Endothelial cell of umbilical vein (primary cell): ENCODE measurements at regions not wholly inside any gene's neighbourhood (a gene's known extent, or its start where the extent isn't known, plus 50 kb on each side); places are given as distances from the start of the nearest gene placed in this dataset.

Experiments used
- BruUV-seq: library from RNA; stranded (reverse); fragments of 400-500 nt; replicated peaks from 2 replicates; lab custom pipeline; 2021; lab: Mats Ljungman, UMichigan
- CTCF ChIA-PET: fragments of 300-600, 350-600 bp; sonication (Branson Sonifier 250); formaldehyde crosslinking; loops from one replicate; lab custom pipeline; 2021; ENCODE audit warnings: antibody characterized with exemption, inconsistent platforms; lab: Charles Lee
- POLR2A ChIA-PET: fragments of 300-600, 350-600 bp; sonication (Branson Sonifier 250); formaldehyde crosslinking; loops from one replicate; lab custom pipeline; 2021; ENCODE audit warnings: antibody characterized with exemption, inconsistent platforms; lab: Charles Lee
- DNase-seq: peaks from one replicate; pipeline ENCODE4 v3.0.0-alpha.2; 2011; ENCODE audit warnings: low read depth, low spot score
- FAIRE-seq: peaks from 2 replicates; lab custom pipeline; 2011; peaks lifted over from hg19 to GRCh38; lab: Jason Lieb, UNC
- H2AFZ ChIP-seq: 2 replicates; pipeline ENCODE4 v1.6.0; 2012; ENCODE audit warnings: low read depth, low read length, control low read depth, inconsistent platforms
- H3K27ac ChIP-seq: 2 replicates; pipeline ENCODE4 v1.5.1; 2011; ENCODE audit warnings: low read depth, mild to moderate bottlenecking, control low read depth, low read length, moderate library complexity; ENCODE audit not compliant: insufficient read depth
- H3K27me3 ChIP-seq, 2 experiments: 2 replicates each; pipeline versions ENCODE4 v1.6.0 to v1.6.1; 2011; ENCODE audit warnings: low read length in 2 of 2, mixed read lengths in 1 of 2; ENCODE audit not compliant: control insufficient read depth in 2 of 2, insufficient read depth in 2 of 2
- H3K36me3 ChIP-seq, 2 experiments: 2 replicates in 1 of 2; 3 replicates in 1 of 2; pipeline ENCODE4 v1.5.1; 2011; ENCODE audit warnings: low read length in 2 of 2, mild to moderate bottlenecking in 1 of 2, moderate library complexity in 1 of 2; ENCODE audit not compliant: control insufficient read depth in 2 of 2, insufficient read depth in 2 of 2; ENCODE audit errors: extremely low read depth in 1 of 2
- H3K4me1 ChIP-seq: 3 replicates; pipeline ENCODE4 v1.5.1; 2011; ENCODE audit warnings: mild to moderate bottlenecking, low read length; ENCODE audit not compliant: control insufficient read depth, insufficient read depth; ENCODE audit errors: extremely low read depth
- H3K4me2 ChIP-seq: 2 replicates; pipeline ENCODE4 v1.6.1; 2011; ENCODE audit warnings: low read length, control low read depth, mixed read lengths; ENCODE audit not compliant: insufficient read depth
- H3K4me3 ChIP-seq, 3 experiments: fragments of 200-600 bp in 1 of 3; sonication (generic), shearing (Covaris generic) in 1 of 3; replicated peaks in 1 of 3; 2 replicates each; pipeline ENCODE4 v1.5.1; 2011 to 2016; ENCODE audit warnings: control low read depth in 3 of 3, low read length in 3 of 3, mild to moderate bottlenecking in 2 of 3, inconsistent platforms in 1 of 3, low read depth in 1 of 3, moderate library complexity in 1 of 3; ENCODE audit not compliant: insufficient read depth in 1 of 3
- H3K79me2 ChIP-seq: 2 replicates; pipeline ENCODE4 v1.6.0; 2012; ENCODE audit warnings: low read length, inconsistent platforms; ENCODE audit not compliant: control insufficient read depth, insufficient read depth
- H3K9ac ChIP-seq: replicated peaks from 2 replicates; pipeline ENCODE3; 2011; ENCODE audit warnings: low read length, control low read depth; ENCODE audit not compliant: insufficient read depth; ENCODE audit errors: extremely low read depth
- H3K9me1 ChIP-seq: replicated peaks from 3 replicates; pipeline ENCODE4 v1.6.0; 2011; ENCODE audit warnings: mild to moderate bottlenecking, low read length; ENCODE audit not compliant: control insufficient read depth, insufficient read depth; ENCODE audit errors: extremely low read depth
- H3K9me3 ChIP-seq: replicated peaks from 2 replicates; pipeline ENCODE4 v1.5.1; 2012; ENCODE audit warnings: low read length, inconsistent platforms; ENCODE audit not compliant: control insufficient read depth, insufficient read depth
- H4K20me1 ChIP-seq: replicated peaks from 2 replicates; pipeline ENCODE3; 2011; ENCODE audit warnings: mild to moderate bottlenecking, low read length; ENCODE audit not compliant: control insufficient read depth, insufficient read depth; ENCODE audit errors: extremely low read depth
- EZH2 ChIP-seq: IDR thresholded peaks from 2 replicates; pipeline ENCODE4 v1.6.1; 2012; ENCODE audit warnings: borderline replicate concordance, low read depth, mild to moderate bottlenecking, moderate library complexity, low read length, inconsistent platforms; ENCODE audit not compliant: severe bottlenecking
- FOS ChIP-seq: IDR thresholded peaks from 2 replicates; pipeline ENCODE4 v1.6.1; 2011; ENCODE audit warnings: mild to moderate bottlenecking, low read length, moderate library complexity, borderline replicate concordance; ENCODE audit not compliant: insufficient read depth
- GATA2 ChIP-seq: IDR thresholded peaks from 2 replicates; pipeline ENCODE4 v1.7.0; 2011; ENCODE audit warnings: low read depth, mild to moderate bottlenecking, moderate library complexity, mixed read lengths, low read length; ENCODE audit not compliant: insufficient read length, insufficient read depth
- JUN ChIP-seq: IDR thresholded peaks from 2 replicates; pipeline ENCODE4 v1.6.1; 2011; ENCODE audit warnings: borderline replicate concordance, low read depth; ENCODE audit not compliant: insufficient read length, insufficient read depth
- MYC ChIP-seq: IDR thresholded peaks from one replicate; pipeline ENCODE4 v1.6.1; 2011; ENCODE audit warnings: mild to moderate bottlenecking, low read depth, low read length
- POLR2A ChIP-seq: IDR thresholded peaks from 2 replicates; pipeline ENCODE4 v1.6.1; 2012; ENCODE audit warnings: low read depth, mild to moderate bottlenecking, control low read depth, low read length
- POLR2AphosphoS5 ChIP-seq: IDR thresholded peaks from 2 replicates; pipeline ENCODE4 v1.6.1; 2012; ENCODE audit warnings: low read depth, mild to moderate bottlenecking, control low read depth, low read length, moderate library complexity; ENCODE audit not compliant: insufficient read depth
- dilution Hi-C: fragments of 300-500 bp; cut with MboI; formaldehyde crosslinking; loops from one replicate; pipeline ENCODE4 v1.15.0; 2019; ENCODE audit warnings: low sequenced_read_pairs; ENCODE audit not compliant: extremely low pct_ligation_motif_present
- intact Hi-C: fragments of 100-400 bp; cut with micrococcal nuclease; formaldehyde crosslinking; loops from one replicate; pipeline ENCODE4 v1.10.0; 2022
- TF ChIP-seq, protein P1 (sequence below), 2 donors: IDR thresholded peaks; 1 replicate in 1 of 2; 2 replicates in 1 of 2; pipeline ENCODE4 v1.5.1; 2011; ENCODE audit warnings: low read length in 2 of 2, mild to moderate bottlenecking in 2 of 2, moderate library complexity in 2 of 2, control low read depth in 1 of 2, inconsistent platforms in 1 of 2, low read depth in 1 of 2; ENCODE audit not compliant: insufficient read depth in 1 of 2; ENCODE audit errors: extremely low read depth in 1 of 2
- TF ChIP-seq, protein P2 (sequence below): IDR thresholded peaks from 2 replicates; pipeline ENCODE4 v1.6.1; 2011; ENCODE audit not compliant: insufficient read depth, insufficient read length

DNA sequence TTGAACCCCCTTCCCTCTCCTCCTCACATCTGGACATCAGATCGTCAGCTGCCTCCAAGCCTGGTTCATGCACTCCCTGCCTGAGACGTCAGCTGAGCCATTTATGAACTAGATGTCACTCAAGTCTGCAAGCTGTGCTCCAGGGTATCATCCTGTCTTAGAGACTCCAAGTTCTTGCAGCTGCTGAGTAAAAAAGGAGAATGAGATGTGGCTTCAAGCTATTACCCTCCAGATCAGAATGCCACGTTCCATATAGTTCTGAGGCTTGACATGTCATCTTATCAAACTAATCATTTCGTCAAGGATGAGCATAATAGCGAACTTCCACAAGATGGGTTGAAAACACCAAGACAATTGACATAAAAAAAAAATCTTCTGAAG is 766.3 kb downstream of the TBL1XR1 start:
- H3K4me1 ChIP-seq = no peaks in the 10 kb centered on the region
- no peak for TF ChIP-seq FOS
- no peak for TF ChIP-seq POLR2A
- TF ChIP-seq, protein P1, sequence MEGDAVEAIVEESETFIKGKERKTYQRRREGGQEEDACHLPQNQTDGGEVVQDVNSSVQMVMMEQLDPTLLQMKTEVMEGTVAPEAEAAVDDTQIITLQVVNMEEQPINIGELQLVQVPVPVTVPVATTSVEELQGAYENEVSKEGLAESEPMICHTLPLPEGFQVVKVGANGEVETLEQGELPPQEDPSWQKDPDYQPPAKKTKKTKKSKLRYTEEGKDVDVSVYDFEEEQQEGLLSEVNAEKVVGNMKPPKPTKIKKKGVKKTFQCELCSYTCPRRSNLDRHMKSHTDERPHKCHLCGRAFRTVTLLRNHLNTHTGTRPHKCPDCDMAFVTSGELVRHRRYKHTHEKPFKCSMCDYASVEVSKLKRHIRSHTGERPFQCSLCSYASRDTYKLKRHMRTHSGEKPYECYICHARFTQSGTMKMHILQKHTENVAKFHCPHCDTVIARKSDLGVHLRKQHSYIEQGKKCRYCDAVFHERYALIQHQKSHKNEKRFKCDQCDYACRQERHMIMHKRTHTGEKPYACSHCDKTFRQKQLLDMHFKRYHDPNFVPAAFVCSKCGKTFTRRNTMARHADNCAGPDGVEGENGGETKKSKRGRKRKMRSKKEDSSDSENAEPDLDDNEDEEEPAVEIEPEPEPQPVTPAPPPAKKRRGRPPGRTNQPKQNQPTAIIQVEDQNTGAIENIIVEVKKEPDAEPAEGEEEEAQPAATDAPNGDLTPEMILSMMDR (IDR thresholded peaks at IDR 0.05; ENCODE audit: extremely low read depth in 1 of 2, insufficient read depth in 1 of 2, low read depth in 1 of 2, low read length in 2 of 2) = no peak
- TF ChIP-seq EZH2 = no peak
- no peak for TF ChIP-seq JUN
- TF ChIP-seq, protein P2, sequence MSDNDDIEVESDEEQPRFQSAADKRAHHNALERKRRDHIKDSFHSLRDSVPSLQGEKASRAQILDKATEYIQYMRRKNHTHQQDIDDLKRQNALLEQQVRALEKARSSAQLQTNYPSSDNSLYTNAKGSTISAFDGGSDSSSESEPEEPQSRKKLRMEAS = no peak
- no peak for TF ChIP-seq POLR2AphosphoS5
- TF ChIP-seq GATA2 = no peak
- no peak for TF ChIP-seq MYC
- dilution Hi-C loops = no loop called here
- FAIRE-seq (no peak), DNase-seq (no peak)
- H3K9me1 ChIP-seq = no peaks in the 10 kb centered on the region
- H3K4me3 ChIP-seq = no peak overlapping the region
- H3K79me2 ChIP-seq = no peaks in the 10 kb centered on the region
- H3K9me3 ChIP-seq = no peaks in the 10 kb centered on the region
- no peaks in the 10 kb centered on the region for H3K36me3 ChIP-seq
- H3K9ac ChIP-seq = no peak overlapping the region
- no TSS peak for BruUV-seq
- POLR2A ChIA-PET = no interaction called here
- no peak overlapping the region for H3K27ac ChIP-seq
- H2AFZ ChIP-seq = no peak overlapping the region
- CTCF ChIA-PET = interaction anchor here (1.2 to 2.2 kb wide), 11 partner anchors 8 to 1639 kb away, joined by 3 to 27 read pairs (median 4); no protein-coding TSS in a partner anchor
- no peak overlapping the region for H3K4me2 ChIP-seq
- no peaks in the 10 kb centered on the region for H4K20me1 ChIP-seq
- peaks cover 0 to 3% of the 10 kb centered on the region in 2 experiments for H3K27me3 ChIP-seq
- intact Hi-C loops = loop anchor here (5.0 kb wide), 1 partner anchor 474 kb away; no protein-coding TSS in a partner anchor
